HPDE6-E6E7 (cell line): ENCODE measurements at regions not wholly inside any gene's neighbourhood (a gene's known extent, or its start where the extent isn't known, plus 50 kb on each side); places are given as distances from the start of the nearest gene placed in this dataset.
"Not testable (repeated sequence)": the region's sequence is repeated elsewhere in the genome, so short reads cannot be mapped to it uniquely, and the experiment has no call there.

ENCODE experiments used
- DNase-seq: peaks from one replicate; pipeline ENCODE4 v3.0.0; 2011; ENCODE audit warnings: missing footprints; ENCODE audit errors: extremely low spot score

GRCh38 chr20:47847884-47848485, 62.7 kb upstream of the SULF2 start:
- DNase-seq = no peak

DNA sequence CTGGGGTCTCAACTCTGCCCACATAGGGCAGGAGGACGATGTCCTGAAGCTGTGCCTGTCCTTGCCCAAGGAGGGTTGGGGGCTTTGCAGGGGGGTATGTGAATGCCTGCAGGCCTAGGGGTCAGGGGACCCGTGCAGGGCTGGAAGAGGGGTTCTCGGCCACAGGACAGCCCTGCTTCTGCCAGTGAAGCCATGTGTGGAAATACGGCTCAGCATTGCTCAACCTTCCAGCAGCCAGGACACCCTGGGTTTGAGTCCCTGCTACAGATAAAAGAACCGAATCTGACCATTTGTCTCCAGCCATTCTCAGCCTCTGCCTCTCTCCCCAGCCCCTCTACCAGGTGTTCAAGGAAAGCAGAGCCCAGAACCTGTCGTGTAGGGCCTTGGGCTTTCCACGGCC, 61.9 kb upstream of the SULF2 start:
- DNase-seq = not testable (repeated sequence)

DNA sequence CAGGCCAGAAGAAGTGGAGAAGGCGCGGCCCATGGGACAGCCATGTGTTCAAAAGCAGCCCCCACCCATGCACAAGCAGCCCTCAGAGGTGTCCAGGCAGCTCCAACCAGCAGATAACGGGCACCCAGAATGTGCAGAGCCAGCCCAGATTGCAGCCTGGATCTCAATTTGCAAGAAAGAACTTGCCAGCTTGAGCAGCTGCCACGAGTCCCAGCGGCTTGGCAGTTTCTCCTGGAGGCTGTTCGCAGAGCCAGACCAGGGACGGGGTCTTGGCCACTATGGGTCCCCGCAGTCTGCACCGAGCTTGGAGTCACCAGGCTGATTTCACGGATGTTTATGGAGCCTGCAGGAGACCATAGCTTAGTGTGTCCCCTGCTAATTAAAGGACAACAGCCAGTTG, 61.4 kb upstream of the SULF2 start:
- not testable (repeated sequence) for DNase-seq

DNA sequence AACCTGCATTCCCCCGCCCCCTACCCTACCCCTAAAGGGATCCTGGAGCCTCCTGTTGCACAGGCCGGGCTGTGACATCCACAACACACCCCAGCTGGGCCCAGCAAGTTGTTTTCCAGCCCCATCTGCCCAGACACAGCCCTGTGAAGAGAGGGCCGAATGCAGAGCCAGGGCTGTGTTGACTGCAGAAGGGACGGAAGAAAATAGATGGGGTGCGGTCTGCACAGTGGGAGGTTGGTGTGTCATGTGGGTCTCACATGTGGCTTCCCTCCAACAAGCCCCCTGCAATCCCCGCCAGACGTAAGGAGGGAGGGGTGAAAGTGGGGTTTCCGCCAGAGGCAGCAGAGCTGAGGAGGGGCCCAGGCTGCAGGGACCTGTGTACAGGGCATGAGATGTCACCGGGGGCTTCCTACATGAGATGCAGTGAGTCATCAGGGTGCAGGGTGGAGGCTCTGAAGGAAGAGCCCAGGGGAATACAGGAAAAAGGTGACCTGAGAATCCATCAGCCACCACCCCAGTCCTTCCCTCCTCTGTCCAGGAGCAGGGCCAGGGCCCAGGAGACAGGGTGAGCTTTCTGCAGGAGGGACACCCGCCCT, 60.2 kb upstream of the SULF2 start:
- not testable (repeated sequence) for DNase-seq

- DNase-seq = not testable (repeated sequence)
Measured at GRCh38 chr20:47844568-47844906, 59.3 kb upstream of the SULF2 start.

GRCh38 chr20:47843886-47844567, 58.7 kb upstream of the SULF2 start:
- DNase-seq = peak; percentile 84

- not testable (repeated sequence) for DNase-seq
Measured at GRCh38 chr20:47842950-47843349, 57.7 kb upstream of the SULF2 start.

DNA sequence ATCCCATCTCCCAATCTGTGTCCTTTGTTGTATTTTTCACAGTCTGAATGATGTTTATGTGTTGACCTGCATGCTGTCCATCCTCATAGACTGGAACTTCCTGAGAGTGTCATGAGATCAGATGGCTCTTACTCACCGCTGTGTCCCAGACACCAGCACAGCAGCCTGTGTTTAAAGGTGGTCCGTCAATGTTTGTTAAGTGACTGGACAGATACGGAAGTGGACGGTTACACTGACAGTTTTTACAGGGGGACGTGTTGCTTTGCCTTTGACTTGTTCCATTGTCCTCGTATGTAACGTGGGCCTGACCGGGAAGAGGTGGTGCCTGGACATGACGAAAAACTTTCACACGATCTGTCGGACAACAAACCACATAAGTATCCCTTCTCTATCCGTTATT, 56.7 kb upstream of the SULF2 start:
- DNase-seq = not testable (repeated sequence)

- not testable (repeated sequence) for DNase-seq
Measured at GRCh38 chr20:47836256-47836817, 51.1 kb upstream of the SULF2 start.
